H54 (cell line): ENCODE measurements at regions not wholly inside any gene's neighbourhood (a gene's known extent, or its start where the extent isn't known, plus 50 kb on each side); places are given as distances from the start of the nearest gene placed in this dataset.

Experiments
- DNase-seq: peaks from one replicate; pipeline ENCODE4 v3.0.0; 2011; ENCODE audit warnings: low spot score, mixed read lengths; ENCODE audit not compliant: insufficient read length
- FAIRE-seq: peaks from 3 replicates; lab custom pipeline; 2011; peaks lifted over from hg19 to GRCh38; lab: Jason Lieb, UNC
- POLR2A ChIP-seq: IDR thresholded peaks from 2 replicates; pipeline ENCODE4 v1.6.1; 2011; ENCODE audit warnings: low read depth, mild to moderate bottlenecking, low read length

GRCh38 chr14:53875324-53875897 lies 81.2 kb downstream of the BMP4 start:
- DNase-seq = no peak
- no peak for FAIRE-seq
- no peak for TF ChIP-seq POLR2A

- no peak for TF ChIP-seq POLR2A
- FAIRE-seq = no peak
- no peak for DNase-seq
Measured at GRCh38 chr14:53874704-53875103, 81.9 kb downstream of the BMP4 start.

- DNase-seq (no peak), FAIRE-seq (no peak)
- TF ChIP-seq POLR2A = no peak
Measured at GRCh38 chr14:53872681-53873089, 83.9 kb downstream of the BMP4 start.

GRCh38 chr14:53871951-53872350 lies 84.7 kb downstream of the BMP4 start:
- DNase-seq = no peak
- TF ChIP-seq POLR2A = no peak

GRCh38 chr14:53871011-53871410 lies 85.6 kb downstream of the BMP4 start:
- FAIRE-seq (no peak), DNase-seq (no peak)
- no peak for TF ChIP-seq POLR2A

More at GRCh38 chr14:53871951-53872350, 84.7 kb downstream of the BMP4 start:
- no peak for FAIRE-seq

GRCh38 chr14:53865711-53866110 lies 90.9 kb downstream of the BMP4 start:
- TF ChIP-seq POLR2A = no peak
- FAIRE-seq (no peak), DNase-seq (no peak)

GRCh38 chr14:53861781-53862180 lies 94.8 kb downstream of the BMP4 start:
- no peak for TF ChIP-seq POLR2A
- no peak for DNase-seq
- FAIRE-seq = no peak

- no peak for FAIRE-seq
Measured at GRCh38 chr14:53858345-53858684, 98.3 kb downstream of the BMP4 start.

GRCh38 chr14:53857625-53858344 lies 98.8 kb downstream of the BMP4 start:
- FAIRE-seq = no peak
- no peak for TF ChIP-seq POLR2A
- DNase-seq = no peak

More at GRCh38 chr14:53858345-53858684, 98.3 kb downstream of the BMP4 start:
- TF ChIP-seq POLR2A = no peak
- DNase-seq = no peak

- TF ChIP-seq POLR2A = no peak
Measured at GRCh38 chr14:53855574-53855973, 101.1 kb downstream of the BMP4 start.

GRCh38 chr14:53855127-53855526 lies 101.5 kb downstream of the BMP4 start:
- FAIRE-seq = no peak
- no peak for DNase-seq

More at GRCh38 chr14:53855574-53855973, 101.1 kb downstream of the BMP4 start:
- no peak for FAIRE-seq
- no peak for DNase-seq

GRCh38 chr14:53851394-53852090 lies 105.1 kb downstream of the BMP4 start:
- DNase-seq (no peak), FAIRE-seq (no peak)
- TF ChIP-seq POLR2A = no peak

More at GRCh38 chr14:53855127-53855526, 101.5 kb downstream of the BMP4 start:
- no peak for TF ChIP-seq POLR2A

GRCh38 chr14:53850714-53851296 lies 105.8 kb downstream of the BMP4 start:
- no peak for TF ChIP-seq POLR2A
- FAIRE-seq (no peak), DNase-seq (no peak)

GRCh38 chr14:53849549-53849948 lies 107.1 kb downstream of the BMP4 start:
- DNase-seq (no peak), FAIRE-seq (no peak)
- TF ChIP-seq POLR2A = no peak

- FAIRE-seq (no peak), DNase-seq (no peak)
- no peak for TF ChIP-seq POLR2A
Measured at GRCh38 chr14:53848854-53849253, 107.8 kb downstream of the BMP4 start.
